ENCODE measurements at regions not wholly inside any gene's neighbourhood (a gene's known extent, or its start where the extent isn't known, plus 50 kb on each side); places are given as distances from the start of the nearest gene placed in this dataset.

GRCh38 chr5:162485666-162486292 is 418.2 kb downstream of the GABRG2 start:
- Histone ChIP-seq H3K4me3 (ENCODE audit: low read depth, low read length) (no peak overlapping the region), H3K27me3 (ENCODE audit: control insufficient read depth, insufficient read depth, low read length) (no peaks in the 10 kb centered on the region), H3K9me3 (ENCODE audit: control insufficient read depth, insufficient read depth, low read length) (peaks cover 13% of the 10 kb centered on the region), H3K27ac (ENCODE audit: low read depth, low read length) (no peak overlapping the region)
- DNase-seq (ENCODE audit: low read depth, low spot score), result no peak
- ChIA-PET CTCF (no interaction called here), POLR2A (no interaction called here)
- TF ChIP-seq, protein P1, sequence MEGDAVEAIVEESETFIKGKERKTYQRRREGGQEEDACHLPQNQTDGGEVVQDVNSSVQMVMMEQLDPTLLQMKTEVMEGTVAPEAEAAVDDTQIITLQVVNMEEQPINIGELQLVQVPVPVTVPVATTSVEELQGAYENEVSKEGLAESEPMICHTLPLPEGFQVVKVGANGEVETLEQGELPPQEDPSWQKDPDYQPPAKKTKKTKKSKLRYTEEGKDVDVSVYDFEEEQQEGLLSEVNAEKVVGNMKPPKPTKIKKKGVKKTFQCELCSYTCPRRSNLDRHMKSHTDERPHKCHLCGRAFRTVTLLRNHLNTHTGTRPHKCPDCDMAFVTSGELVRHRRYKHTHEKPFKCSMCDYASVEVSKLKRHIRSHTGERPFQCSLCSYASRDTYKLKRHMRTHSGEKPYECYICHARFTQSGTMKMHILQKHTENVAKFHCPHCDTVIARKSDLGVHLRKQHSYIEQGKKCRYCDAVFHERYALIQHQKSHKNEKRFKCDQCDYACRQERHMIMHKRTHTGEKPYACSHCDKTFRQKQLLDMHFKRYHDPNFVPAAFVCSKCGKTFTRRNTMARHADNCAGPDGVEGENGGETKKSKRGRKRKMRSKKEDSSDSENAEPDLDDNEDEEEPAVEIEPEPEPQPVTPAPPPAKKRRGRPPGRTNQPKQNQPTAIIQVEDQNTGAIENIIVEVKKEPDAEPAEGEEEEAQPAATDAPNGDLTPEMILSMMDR (IDR thresholded peaks at IDR 0.05; ENCODE audit: low read depth, low read length), result no peak

DNA sequence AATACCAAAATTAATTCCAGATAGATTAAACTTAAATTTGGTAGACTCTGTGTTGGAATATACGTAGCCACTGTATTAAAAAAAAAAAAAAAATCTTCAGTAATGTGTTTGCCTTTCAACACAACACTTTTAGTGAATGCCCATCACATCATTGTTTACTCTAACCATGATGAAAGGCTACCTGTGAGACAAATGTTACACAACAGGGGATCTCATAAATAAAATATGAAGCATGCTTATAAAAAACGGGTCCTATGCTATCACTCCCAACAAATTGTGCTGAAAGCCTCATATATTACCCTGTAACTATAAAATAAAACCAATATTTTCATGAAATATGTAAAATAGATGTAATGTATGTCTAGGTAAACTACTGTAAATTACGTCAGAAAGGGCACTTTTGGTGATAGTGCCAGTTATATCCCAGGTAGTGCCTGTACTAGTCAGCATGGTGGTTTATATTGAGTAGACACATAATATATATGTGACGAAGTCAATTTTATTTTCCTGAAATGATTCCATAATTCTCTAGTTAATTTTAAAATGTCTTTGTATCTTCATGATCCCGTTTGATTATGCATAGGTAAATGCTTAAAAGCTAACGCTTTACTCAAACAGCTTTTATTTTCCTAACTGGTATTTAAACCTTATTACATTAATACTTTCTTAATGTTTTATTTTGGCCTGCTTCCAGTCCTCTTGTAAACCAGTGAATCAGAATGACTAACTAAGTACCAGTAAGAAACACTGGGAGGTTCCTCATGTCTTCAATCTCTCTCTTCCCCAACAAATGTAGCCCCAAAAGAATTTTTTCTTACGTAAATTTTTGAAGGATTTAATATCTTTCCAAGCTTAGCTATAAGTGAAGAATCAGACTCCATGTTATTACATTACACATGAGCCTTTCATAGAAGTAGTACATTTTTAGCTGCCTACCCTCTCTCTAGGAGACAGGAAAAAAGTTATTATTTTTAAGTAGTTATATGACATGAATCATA is 420.3 kb downstream of the GABRG2 start:
- ChIA-PET CTCF (no interaction called here), POLR2A (no interaction called here)
- TF ChIP-seq, protein P1 (IDR thresholded peaks at IDR 0.05; ENCODE audit: low read depth, low read length), result no peak
- Histone ChIP-seq H3K9me3 (ENCODE audit: control insufficient read depth, insufficient read depth, low read length) (peaks cover 10% of the 10 kb centered on the region), H3K27me3 (ENCODE audit: control insufficient read depth, insufficient read depth, low read length) (no peaks in the 10 kb centered on the region), H3K4me3 (ENCODE audit: low read depth, low read length) (no peak overlapping the region), H3K27ac (ENCODE audit: low read depth, low read length) (no peak overlapping the region)
- DNase-seq (ENCODE audit: low read depth, low spot score), result no peak

GRCh38 chr5:162496100-162496808 is 428.7 kb downstream of the GABRG2 start:
- TF ChIP-seq, protein P1 (IDR thresholded peaks at IDR 0.05; ENCODE audit: low read depth, low read length), result no peak
- ChIA-PET POLR2A (no interaction called here), CTCF (no interaction called here)
- no peak overlapping the region for H3K4me3 ChIP-seq (ENCODE audit: low read depth, low read length)
- no peak overlapping the region for H3K27ac ChIP-seq (ENCODE audit: low read depth, low read length)
- no peak for DNase-seq (ENCODE audit: low read depth, low spot score)
- H3K27me3 ChIP-seq (ENCODE audit: control insufficient read depth, insufficient read depth, low read length), result no peaks in the 10 kb centered on the region
- peaks cover 8% of the 10 kb centered on the region; the same call in 1 of the 2 replicates for H3K9me3 ChIP-seq (ENCODE audit: control insufficient read depth, insufficient read depth, low read length)

GRCh38 chr5:162497455-162497854 is 429.9 kb downstream of the GABRG2 start:
- Histone ChIP-seq H3K27me3 (ENCODE audit: control insufficient read depth, insufficient read depth, low read length) (no peaks in the 10 kb centered on the region), H3K27ac (ENCODE audit: low read depth, low read length) (no peak overlapping the region), H3K4me3 (ENCODE audit: low read depth, low read length) (no peak overlapping the region), H3K9me3 (ENCODE audit: control insufficient read depth, insufficient read depth, low read length) (peaks cover 8% of the 10 kb centered on the region; the same call in 1 of the 2 replicates)
- TF ChIP-seq, protein P1 (IDR thresholded peaks at IDR 0.05; ENCODE audit: low read depth, low read length), result no peak
- ChIA-PET CTCF (no interaction called here), POLR2A (no interaction called here)
- DNase-seq (ENCODE audit: low read depth, low spot score), result no peak
